SK-N-SH (cell line): ENCODE measurements at regions not wholly inside any gene's neighbourhood (a gene's known extent, or its start where the extent isn't known, plus 50 kb on each side); places are given as distances from the start of the nearest gene placed in this dataset.
A peak's percentile ranks its signal among the peaks of the same experiment; 100 is the strongest.

Experiments
- CTCF ChIA-PET: fragments of 300-600, 350-600 bp; formaldehyde crosslinking; extraction: SDS; loops from one replicate; lab custom pipeline; 2021; lab: Yijun Ruan, JAX
- POLR2A ChIA-PET: fragments of 350-600 bp; sonication (Branson Sonifier 250); formaldehyde crosslinking; extraction: SDS; loops from one replicate; lab custom pipeline; 2020; ENCODE audit warnings: antibody characterized with exemption, inconsistent platforms; lab: Yijun Ruan, JAX
- DNase-seq: peaks from one replicate; pipeline ENCODE4 v3.0.0; 2012
- H2AFZ ChIP-seq: fragments of 200-600 bp; sonication (generic); 2 replicates; pipeline ENCODE4 v1.8.1; 2016; ENCODE audit warnings: antibody characterized with exemption, mild to moderate bottlenecking, low read depth
- H3F3A ChIP-seq: fragments of 200-600 bp; sonication (generic); replicated peaks from 2 replicates; pipeline ENCODE3; 2016; ENCODE audit warnings: antibody characterized with exemption, mild to moderate bottlenecking; ENCODE audit not compliant: insufficient read depth
- H3K27ac ChIP-seq, 2 experiments: fragments of 200-500 bp in 1 of 2; fragments of 200-600 bp in 1 of 2; sonication (Bioruptor generic) in 1 of 2; sonication (generic), shearing (Covaris generic) in 1 of 2; 2 replicates each; pipeline versions ENCODE4 v1.5.1 to v1.6.1; 2014 to 2016; ENCODE audit warnings: low read depth in 2 of 2, inconsistent platforms in 1 of 2, low read length in 1 of 2, mild to moderate bottlenecking in 1 of 2, mixed read lengths in 1 of 2
- H3K27me3 ChIP-seq: fragments of 200-600 bp; sonication (generic), shearing (Covaris generic); 2 replicates; pipeline ENCODE4 v1.6.1; 2016; ENCODE audit warnings: mixed run types; ENCODE audit not compliant: insufficient read depth
- H3K36me3 ChIP-seq, 2 experiments: fragments of 200-500 bp in 1 of 2; fragments of 200-600 bp in 1 of 2; sonication (Bioruptor generic) in 1 of 2; sonication (generic) in 1 of 2; replicated peaks in 1 of 2; 2 replicates each; pipeline versions ENCODE3 to v1.5.1; 2014 to 2016; ENCODE audit warnings: low read length in 1 of 2, mild to moderate bottlenecking in 1 of 2; ENCODE audit not compliant: insufficient read depth in 2 of 2, control insufficient read depth in 1 of 2
- H3K4me1 ChIP-seq, 2 experiments: fragments of 200-500 bp in 1 of 2; fragments of 200-600 bp in 1 of 2; sonication (Bioruptor generic) in 1 of 2; sonication (generic), shearing (Covaris generic) in 1 of 2; 2 replicates each; pipeline versions ENCODE4 v1.5.1 to v1.6.1; 2014 to 2016; ENCODE audit warnings: low read depth in 1 of 2, low read length in 1 of 2, mixed run types in 1 of 2; ENCODE audit not compliant: insufficient read depth in 2 of 2, control insufficient read depth in 1 of 2
- H3K4me2 ChIP-seq: fragments of 200-600 bp; sonication (generic), shearing (Covaris generic); 2 replicates; pipeline ENCODE4 v1.6.1; 2017; ENCODE audit warnings: mixed run types
- H3K4me3 ChIP-seq, 2 experiments: fragments of 200-500 bp in 1 of 2; fragments of 200-600 bp in 1 of 2; sonication (Bioruptor generic) in 1 of 2; sonication (generic), shearing (Covaris generic) in 1 of 2; 2 replicates each; pipeline versions ENCODE4 v1.5.1 to v1.8.1; 2014 to 2016; ENCODE audit warnings: low read depth in 2 of 2, inconsistent platforms in 1 of 2, low read length in 1 of 2, mild to moderate bottlenecking in 1 of 2, mixed read lengths in 1 of 2, moderate library complexity in 1 of 2
- H3K79me2 ChIP-seq: fragments of 200-600 bp; sonication (generic); 2 replicates; pipeline ENCODE4 v1.8.1; 2017; ENCODE audit warnings: mild to moderate bottlenecking; ENCODE audit not compliant: insufficient read depth
- H3K9ac ChIP-seq: fragments of 200-600 bp; sonication (generic); 2 replicates; pipeline ENCODE4 v1.6.1; 2017; ENCODE audit warnings: mixed run types
- H3K9me2 ChIP-seq: fragments of 200-600 bp; sonication (generic); 2 replicates; pipeline ENCODE4 v1.6.1; 2017; ENCODE audit warnings: mixed run types
- H3K9me3 ChIP-seq: fragments of 200-600 bp; sonication (generic); 2 replicates; pipeline ENCODE4 v1.6.1; 2017; ENCODE audit warnings: mixed run types, mild to moderate bottlenecking, moderate library complexity
- H4K20me1 ChIP-seq: fragments of 200-600 bp; sonication (generic); 2 replicates; pipeline ENCODE4 v1.6.1; 2017; ENCODE audit warnings: mild to moderate bottlenecking, mixed run types; ENCODE audit not compliant: insufficient read depth
- FOSL2 ChIP-seq: IDR thresholded peaks from 2 replicates; pipeline ENCODE4 v1.4.0; 2012; ENCODE audit warnings: low read depth, mild to moderate bottlenecking, moderate library complexity, borderline replicate concordance
- MEF2A ChIP-seq: IDR thresholded peaks from 2 replicates; pipeline ENCODE4 v1.4.0; 2012; ENCODE audit warnings: low read depth, borderline replicate concordance
- NFIC ChIP-seq: IDR thresholded peaks from 2 replicates; pipeline ENCODE4 v1.4.0; 2012; ENCODE audit warnings: borderline replicate concordance
- NRF1 ChIP-seq: IDR thresholded peaks from 2 replicates; pipeline ENCODE4 v1.6.1; 2012; ENCODE audit warnings: low read depth, mild to moderate bottlenecking, low read length
- RCOR1 ChIP-seq: fragments of 150-350 bp; IDR thresholded peaks from 2 replicates; pipeline ENCODE4 v1.6.1; 2017; ENCODE audit warnings: antibody characterized with exemption, low read length
- RFX5 ChIP-seq: IDR thresholded peaks from 2 replicates; pipeline ENCODE4 v1.6.1; 2012; ENCODE audit warnings: mild to moderate bottlenecking, improper control_type of control experiment, low read length
- RXRA ChIP-seq: IDR thresholded peaks from 2 replicates; pipeline ENCODE4 v1.4.0; 2012; ENCODE audit warnings: low read depth, mild to moderate bottlenecking, borderline replicate concordance
- SMC3 ChIP-seq: IDR thresholded peaks from 2 replicates; pipeline ENCODE4 v1.6.1; 2012; ENCODE audit warnings: low read depth, low read length, improper control_type of control experiment
- TAF1 ChIP-seq: IDR thresholded peaks from 2 replicates; pipeline ENCODE4 v1.6.1; 2012; ENCODE audit warnings: low read depth, mild to moderate bottlenecking, low read length, moderate library complexity, borderline replicate concordance
- TCF12 ChIP-seq: IDR thresholded peaks from 2 replicates; pipeline ENCODE4 v1.4.0; 2012
- YY1 ChIP-seq: IDR thresholded peaks from 2 replicates; pipeline ENCODE4 v1.4.0; 2012; ENCODE audit warnings: low read depth, mild to moderate bottlenecking
- WGBS: methylation state at CpG from one replicate; pipeline ENCODE4 v1.1.6; 2017; ENCODE audit warnings: low lambda C conversion rate; 5-methylcytosine and 5-hydroxymethylcytosine counted together
- TF ChIP-seq, protein P1 (sequence below): IDR thresholded peaks from 2 replicates; pipeline ENCODE4 v1.6.1; 2012; ENCODE audit warnings: mild to moderate bottlenecking, low read depth, low read length, moderate library complexity
- TF ChIP-seq, protein P2 (sequence below): fragments of 150-350 bp; IDR thresholded peaks from 2 replicates; pipeline ENCODE4 v1.6.1; 2016; ENCODE audit warnings: mild to moderate bottlenecking, low read depth, low read length
- TF ChIP-seq, protein P3 (sequence below): IDR thresholded peaks from 2 replicates; pipeline ENCODE4 v1.4.0; 2012; ENCODE audit warnings: low read depth, borderline replicate concordance

DNA sequence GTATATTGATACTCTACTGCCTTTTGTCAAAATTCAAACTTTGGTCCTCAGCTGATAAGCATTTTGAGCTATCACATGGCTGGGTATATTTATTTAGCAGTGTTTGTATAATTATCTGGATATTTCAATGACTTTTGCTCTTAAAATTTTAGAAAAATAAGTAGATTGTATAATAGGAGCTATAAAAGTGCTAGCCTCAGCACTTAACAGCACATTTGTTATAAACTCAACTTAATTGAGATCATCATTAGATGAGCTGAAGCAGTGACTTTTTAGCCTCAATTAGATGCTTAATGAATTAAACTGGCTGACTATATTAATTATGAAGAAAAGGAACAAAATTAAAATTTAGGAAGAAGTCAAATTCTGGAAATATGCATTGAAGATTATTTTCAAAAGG, 429.9 kb downstream of the DYNC2H1 start:
- Histone ChIP-seq H3K36me3 (no peaks in the 10 kb centered on the region), H2AFZ (no peak overlapping the region), H3K4me3 (no peak overlapping the region), H3K4me1 (peaks cover 14 to 29% of the 10 kb centered on the region in 2 experiments; a peak in 3 of 4 replicates), H3K9me3 (no peaks in the 10 kb centered on the region), H3K9me2 (no peaks in the 10 kb centered on the region), H3K27ac (peak overlapping the region in 1 of 2 experiments; percentile 99; a peak in 2 of 4 replicates), H3K27me3 (no peaks in the 10 kb centered on the region), H3F3A (peaks cover 11% of the 10 kb centered on the region), H3K79me2 (no peaks in the 10 kb centered on the region)
- CTCF ChIA-PET, result interaction anchor here (0.9 to 4.0 kb wide), 11 partner anchors 8 to 283 kb away, joined by 3 to 30 read pairs (median 8); no protein-coding TSS in a partner anchor
- POLR2A ChIA-PET, result no interaction called here
- DNase-seq, result no peak
- TF ChIP-seq, protein P1, sequence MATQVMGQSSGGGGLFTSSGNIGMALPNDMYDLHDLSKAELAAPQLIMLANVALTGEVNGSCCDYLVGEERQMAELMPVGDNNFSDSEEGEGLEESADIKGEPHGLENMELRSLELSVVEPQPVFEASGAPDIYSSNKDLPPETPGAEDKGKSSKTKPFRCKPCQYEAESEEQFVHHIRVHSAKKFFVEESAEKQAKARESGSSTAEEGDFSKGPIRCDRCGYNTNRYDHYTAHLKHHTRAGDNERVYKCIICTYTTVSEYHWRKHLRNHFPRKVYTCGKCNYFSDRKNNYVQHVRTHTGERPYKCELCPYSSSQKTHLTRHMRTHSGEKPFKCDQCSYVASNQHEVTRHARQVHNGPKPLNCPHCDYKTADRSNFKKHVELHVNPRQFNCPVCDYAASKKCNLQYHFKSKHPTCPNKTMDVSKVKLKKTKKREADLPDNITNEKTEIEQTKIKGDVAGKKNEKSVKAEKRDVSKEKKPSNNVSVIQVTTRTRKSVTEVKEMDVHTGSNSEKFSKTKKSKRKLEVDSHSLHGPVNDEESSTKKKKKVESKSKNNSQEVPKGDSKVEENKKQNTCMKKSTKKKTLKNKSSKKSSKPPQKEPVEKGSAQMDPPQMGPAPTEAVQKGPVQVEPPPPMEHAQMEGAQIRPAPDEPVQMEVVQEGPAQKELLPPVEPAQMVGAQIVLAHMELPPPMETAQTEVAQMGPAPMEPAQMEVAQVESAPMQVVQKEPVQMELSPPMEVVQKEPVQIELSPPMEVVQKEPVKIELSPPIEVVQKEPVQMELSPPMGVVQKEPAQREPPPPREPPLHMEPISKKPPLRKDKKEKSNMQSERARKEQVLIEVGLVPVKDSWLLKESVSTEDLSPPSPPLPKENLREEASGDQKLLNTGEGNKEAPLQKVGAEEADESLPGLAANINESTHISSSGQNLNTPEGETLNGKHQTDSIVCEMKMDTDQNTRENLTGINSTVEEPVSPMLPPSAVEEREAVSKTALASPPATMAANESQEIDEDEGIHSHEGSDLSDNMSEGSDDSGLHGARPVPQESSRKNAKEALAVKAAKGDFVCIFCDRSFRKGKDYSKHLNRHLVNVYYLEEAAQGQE, result no peak
- TF ChIP-seq TAF1, result no peak
- no peak for TF ChIP-seq RXRA
- no peak for TF ChIP-seq FOSL2
- no peak for TF ChIP-seq YY1
- TF ChIP-seq SMC3, result no peak
- TF ChIP-seq MEF2A, result no peak
- TF ChIP-seq TCF12, result no peak
- TF ChIP-seq NRF1, result no peak
- TF ChIP-seq NFIC, result no peak
- TF ChIP-seq RCOR1, result no peak
- TF ChIP-seq, all 33 proteins: peak for 0
- H3K9ac ChIP-seq, result no peak overlapping the region
- no peak overlapping the region for H3K4me2 ChIP-seq
- no peaks in the 10 kb centered on the region for H4K20me1 ChIP-seq

DNA sequence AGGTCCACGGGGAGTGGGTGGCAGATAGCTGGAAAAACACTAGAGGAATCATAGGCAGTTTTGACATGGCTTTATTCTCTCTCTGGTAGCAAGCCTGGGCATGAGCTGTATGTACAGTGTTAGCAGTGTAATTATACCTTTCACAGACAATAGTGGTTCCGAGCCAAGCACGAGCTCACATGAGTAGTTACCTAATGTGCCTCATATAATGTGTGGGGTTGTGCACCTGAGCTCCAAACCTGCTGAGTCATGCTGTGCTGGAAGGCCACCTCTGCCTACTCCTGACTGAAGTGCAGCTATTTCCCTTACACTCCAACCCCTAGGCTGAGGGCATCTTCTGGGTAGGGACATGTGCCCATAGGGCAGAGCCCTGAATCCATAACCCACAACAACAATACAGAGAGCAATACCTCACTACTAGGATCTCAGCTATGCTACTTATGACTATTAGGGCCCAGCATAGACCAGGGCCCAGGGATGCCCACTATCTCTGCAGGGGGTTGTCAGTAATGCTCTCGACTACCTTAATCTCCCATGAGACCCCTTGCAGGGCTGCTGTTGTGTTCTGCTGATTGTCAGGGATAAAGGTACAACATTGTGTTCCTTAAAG, 432.1 kb downstream of the DYNC2H1 start:
- H3K9me2 ChIP-seq, result no peaks in the 10 kb centered on the region
- no peak overlapping the region; a peak in 1 of 4 replicates for H3K4me3 ChIP-seq
- H3K27me3 ChIP-seq, result no peaks in the 10 kb centered on the region
- H2AFZ ChIP-seq, result no peak overlapping the region
- H4K20me1 ChIP-seq, result no peaks in the 10 kb centered on the region
- peaks cover 14 to 15% of the 10 kb centered on the region in 2 experiments; a peak in 3 of 4 replicates for H3K4me1 ChIP-seq
- H3K4me2 ChIP-seq, result no peak overlapping the region
- H3K36me3 ChIP-seq, result no peaks in the 10 kb centered on the region
- CTCF ChIA-PET, result no interaction called here
- POLR2A ChIA-PET, result no interaction called here
- 75% methylated on average over 4 of the region's 4 CpGs for WGBS
- H3K9me3 ChIP-seq, result no peaks in the 10 kb centered on the region
- DNase-seq, result no peak
- peak overlapping the region in 1 of 2 experiments; percentile 39; a peak in 2 of 4 replicates for H3K27ac ChIP-seq
- H3K9ac ChIP-seq, result no peak overlapping the region
- no peak for TF ChIP-seq RFX5
- TF ChIP-seq, protein P2, sequence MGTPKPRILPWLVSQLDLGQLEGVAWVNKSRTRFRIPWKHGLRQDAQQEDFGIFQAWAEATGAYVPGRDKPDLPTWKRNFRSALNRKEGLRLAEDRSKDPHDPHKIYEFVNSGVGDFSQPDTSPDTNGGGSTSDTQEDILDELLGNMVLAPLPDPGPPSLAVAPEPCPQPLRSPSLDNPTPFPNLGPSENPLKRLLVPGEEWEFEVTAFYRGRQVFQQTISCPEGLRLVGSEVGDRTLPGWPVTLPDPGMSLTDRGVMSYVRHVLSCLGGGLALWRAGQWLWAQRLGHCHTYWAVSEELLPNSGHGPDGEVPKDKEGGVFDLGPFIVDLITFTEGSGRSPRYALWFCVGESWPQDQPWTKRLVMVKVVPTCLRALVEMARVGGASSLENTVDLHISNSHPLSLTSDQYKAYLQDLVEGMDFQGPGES, result no peak
- no peak for TF ChIP-seq MEF2A
- TF ChIP-seq, protein P1, result no peak
- TF ChIP-seq, protein P3, sequence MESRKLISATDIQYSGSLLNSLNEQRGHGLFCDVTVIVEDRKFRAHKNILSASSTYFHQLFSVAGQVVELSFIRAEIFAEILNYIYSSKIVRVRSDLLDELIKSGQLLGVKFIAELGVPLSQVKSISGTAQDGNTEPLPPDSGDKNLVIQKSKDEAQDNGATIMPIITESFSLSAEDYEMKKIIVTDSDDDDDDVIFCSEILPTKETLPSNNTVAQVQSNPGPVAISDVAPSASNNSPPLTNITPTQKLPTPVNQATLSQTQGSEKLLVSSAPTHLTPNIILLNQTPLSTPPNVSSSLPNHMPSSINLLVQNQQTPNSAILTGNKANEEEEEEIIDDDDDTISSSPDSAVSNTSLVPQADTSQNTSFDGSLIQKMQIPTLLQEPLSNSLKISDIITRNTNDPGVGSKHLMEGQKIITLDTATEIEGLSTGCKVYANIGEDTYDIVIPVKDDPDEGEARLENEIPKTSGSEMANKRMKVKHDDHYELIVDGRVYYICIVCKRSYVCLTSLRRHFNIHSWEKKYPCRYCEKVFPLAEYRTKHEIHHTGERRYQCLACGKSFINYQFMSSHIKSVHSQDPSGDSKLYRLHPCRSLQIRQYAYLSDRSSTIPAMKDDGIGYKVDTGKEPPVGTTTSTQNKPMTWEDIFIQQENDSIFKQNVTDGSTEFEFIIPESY, result no peak
- H3K79me2 ChIP-seq, result no peaks in the 10 kb centered on the region
- peaks cover 11% of the 10 kb centered on the region for H3F3A ChIP-seq
